ENCODE measurements at regions not wholly inside any gene's neighbourhood (a gene's known extent, or its start where the extent isn't known, plus 50 kb on each side); places are given as distances from the start of the nearest gene placed in this dataset.
"Not testable (repeated sequence)": the region's sequence is repeated elsewhere in the genome, so short reads cannot be mapped to it uniquely, and the experiment has no call there.

GRCh38 chr5:34296759-34297158, 253.7 kb upstream of the C1QTNF3 start:
- not testable (repeated sequence) for TF ChIP-seq EZH2 (IDR thresholded peaks at IDR 0.05; ENCODE audit: borderline replicate concordance, low read length); CTCF (conservative IDR thresholded peaks at IDR 0.05 in 1 of 2, IDR thresholded peaks at IDR 0.05 in 1 of 2; ENCODE audit: extremely low read depth in 1 of 2, insufficient read depth in 1 of 2, low read depth in 1 of 2, low read length in 2 of 2)
